ENCODE measurements at regions not wholly inside any gene's neighbourhood (a gene's known extent, or its start where the extent isn't known, plus 50 kb on each side); places are given as distances from the start of the nearest gene placed in this dataset.

- DNase-seq (ENCODE audit: insufficient read length, low spot score) = no peak
- no peak for FAIRE-seq
- TF ChIP-seq SPI1 (IDR thresholded peaks at IDR 0.05; ENCODE audit: low read depth, low read length) (no peak), POLR2A (IDR thresholded peaks at IDR 0.05; ENCODE audit: low read depth, low read length) (no peak), TAF1 (IDR thresholded peaks at IDR 0.05; ENCODE audit: low read depth, low read length) (no peak), POU2F2 (IDR thresholded peaks at IDR 0.05; ENCODE audit: low read depth, low read length) (no peak), POLR2AphosphoS5 (IDR thresholded peaks at IDR 0.05; ENCODE audit: low read depth, low read length) (no peak)
Observed at GRCh38 chr1:228929476-228930027, 194.3 kb downstream of the RHOU start.

DNA sequence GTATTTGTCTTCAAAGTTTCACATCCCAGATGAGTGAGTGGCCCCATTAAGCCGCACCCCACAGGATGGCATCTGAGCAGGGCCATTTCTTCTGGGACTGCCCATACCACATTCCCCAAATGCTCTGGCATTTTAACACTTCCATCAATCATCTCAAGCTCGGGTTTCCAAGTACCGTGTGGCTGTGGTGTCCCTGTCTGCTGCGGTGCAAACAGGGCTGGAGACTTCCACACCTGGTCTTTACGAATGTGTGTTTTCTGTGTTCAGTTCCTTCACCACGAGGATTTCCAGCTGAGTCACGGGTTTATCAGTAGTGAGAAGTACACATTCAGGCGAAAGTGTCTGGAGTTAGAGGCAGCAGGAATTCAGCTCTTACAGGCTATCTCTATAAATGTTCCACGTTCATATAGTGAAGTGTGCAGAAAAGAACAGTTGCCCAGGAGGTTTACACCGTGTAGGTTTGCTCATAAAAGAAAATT, 195.2 kb downstream of the RHOU start:
- DNase-seq (ENCODE audit: insufficient read length, low spot score) = no peak
- FAIRE-seq = no peak
- TF ChIP-seq SPI1 (IDR thresholded peaks at IDR 0.05; ENCODE audit: low read depth, low read length) = no peak
- TF ChIP-seq POLR2A (IDR thresholded peaks at IDR 0.05; ENCODE audit: low read depth, low read length) = no peak
- no peak for TF ChIP-seq POU2F2 (IDR thresholded peaks at IDR 0.05; ENCODE audit: low read depth, low read length)
- TF ChIP-seq PAX5 (IDR thresholded peaks at IDR 0.05; ENCODE audit: insufficient read depth, low read length, severe bottlenecking) = no peak
- no peak for TF ChIP-seq POLR2AphosphoS5 (IDR thresholded peaks at IDR 0.05; ENCODE audit: low read depth, low read length)
- no peak for TF ChIP-seq TAF1 (IDR thresholded peaks at IDR 0.05; ENCODE audit: low read depth, low read length)

- no peak for FAIRE-seq
- no peak for TF ChIP-seq PAX5 (IDR thresholded peaks at IDR 0.05; ENCODE audit: insufficient read depth, low read length, severe bottlenecking)
- TF ChIP-seq POLR2AphosphoS5 (IDR thresholded peaks at IDR 0.05; ENCODE audit: low read depth, low read length) = no peak
- TF ChIP-seq POU2F2 (IDR thresholded peaks at IDR 0.05; ENCODE audit: low read depth, low read length) = no peak
- no peak for TF ChIP-seq POLR2A (IDR thresholded peaks at IDR 0.05; ENCODE audit: low read depth, low read length)
- no peak for TF ChIP-seq SPI1 (IDR thresholded peaks at IDR 0.05; ENCODE audit: low read depth, low read length)
- no peak for TF ChIP-seq TAF1 (IDR thresholded peaks at IDR 0.05; ENCODE audit: low read depth, low read length)
- no peak for DNase-seq (ENCODE audit: insufficient read length, low spot score)
Observed at GRCh38 chr1:228933753-228934152, 198.5 kb downstream of the RHOU start.

DNA sequence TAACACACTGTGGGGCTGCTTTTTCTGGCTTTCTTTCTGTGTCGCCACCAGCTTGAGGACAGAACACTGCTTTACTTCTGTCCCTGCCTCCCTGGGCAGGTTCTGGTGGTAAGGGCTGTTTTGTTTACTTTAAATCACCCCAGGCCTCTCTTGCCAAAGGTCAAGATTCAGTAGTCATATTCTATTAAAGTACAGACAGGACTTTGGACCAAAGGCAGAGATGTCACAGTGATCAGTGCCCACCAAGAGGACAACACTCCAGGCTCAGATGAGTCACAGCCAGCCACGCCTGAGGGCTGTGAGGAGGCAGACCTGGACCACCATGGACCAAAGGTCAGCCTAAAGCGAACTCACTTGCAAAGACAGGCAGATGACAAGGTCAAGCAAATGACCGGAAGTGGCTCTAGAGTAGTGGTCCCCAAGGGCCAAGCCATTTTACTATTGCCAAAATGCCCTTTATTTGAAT, 200.0 kb downstream of the RHOU start:
- TF ChIP-seq POLR2AphosphoS5 (IDR thresholded peaks at IDR 0.05; ENCODE audit: low read depth, low read length) (no peak), POU2F2 (IDR thresholded peaks at IDR 0.05; ENCODE audit: low read depth, low read length) (no peak), PAX5 (IDR thresholded peaks at IDR 0.05; ENCODE audit: insufficient read depth, low read length, severe bottlenecking) (no peak), TAF1 (IDR thresholded peaks at IDR 0.05; ENCODE audit: low read depth, low read length) (no peak), SPI1 (IDR thresholded peaks at IDR 0.05; ENCODE audit: low read depth, low read length) (no peak), POLR2A (IDR thresholded peaks at IDR 0.05; ENCODE audit: low read depth, low read length) (no peak)
- no peak for FAIRE-seq
- DNase-seq (ENCODE audit: insufficient read length, low spot score) = no peak

DNA sequence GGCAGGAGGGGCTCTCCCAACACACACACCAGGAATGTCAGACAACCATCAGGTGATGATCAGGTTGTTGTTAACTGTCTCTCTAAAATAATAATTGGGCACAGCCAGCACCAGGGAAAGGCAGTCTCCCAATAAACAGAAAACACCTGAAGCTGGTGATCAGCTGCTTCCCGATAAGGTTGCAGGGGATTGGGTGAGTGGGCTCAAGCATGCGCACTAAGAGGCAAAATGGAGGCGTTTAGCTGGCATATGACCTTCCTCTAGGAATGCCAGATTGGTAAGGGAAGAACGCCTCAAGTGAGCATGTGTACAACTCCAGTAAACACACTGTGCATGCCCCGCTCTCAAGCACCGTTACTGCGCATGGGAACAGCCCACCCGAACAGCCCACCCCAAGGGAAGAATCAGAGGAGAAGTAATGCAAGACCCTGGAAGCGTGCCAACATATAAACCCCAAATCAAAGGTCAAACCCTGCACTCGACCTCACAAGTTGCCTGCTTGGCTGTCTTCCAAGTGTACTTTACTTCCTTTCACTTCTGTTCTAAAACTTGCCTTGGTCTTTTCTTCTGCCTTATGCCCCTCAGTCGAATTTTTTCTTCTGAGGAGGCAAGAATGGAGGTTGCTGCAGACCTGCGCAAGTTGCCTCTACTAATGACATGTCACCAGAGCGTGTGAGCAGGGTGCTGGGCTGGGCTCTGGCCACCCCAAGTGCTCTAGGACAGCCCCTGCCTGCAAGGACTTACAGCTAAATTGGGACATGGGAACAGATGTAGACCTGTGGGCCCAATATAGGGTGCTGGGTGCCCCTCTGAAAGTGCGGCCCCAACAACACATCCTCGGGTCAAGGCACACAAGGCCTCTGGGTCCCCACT, 200.8 kb downstream of the RHOU start:
- TF ChIP-seq POU2F2 (IDR thresholded peaks at IDR 0.05; ENCODE audit: low read depth, low read length) = no peak
- TF ChIP-seq POLR2A (IDR thresholded peaks at IDR 0.05; ENCODE audit: low read depth, low read length) = no peak
- no peak for TF ChIP-seq POLR2AphosphoS5 (IDR thresholded peaks at IDR 0.05; ENCODE audit: low read depth, low read length)
- DNase-seq (ENCODE audit: insufficient read length, low spot score) = no peak
- no peak for FAIRE-seq

DNA sequence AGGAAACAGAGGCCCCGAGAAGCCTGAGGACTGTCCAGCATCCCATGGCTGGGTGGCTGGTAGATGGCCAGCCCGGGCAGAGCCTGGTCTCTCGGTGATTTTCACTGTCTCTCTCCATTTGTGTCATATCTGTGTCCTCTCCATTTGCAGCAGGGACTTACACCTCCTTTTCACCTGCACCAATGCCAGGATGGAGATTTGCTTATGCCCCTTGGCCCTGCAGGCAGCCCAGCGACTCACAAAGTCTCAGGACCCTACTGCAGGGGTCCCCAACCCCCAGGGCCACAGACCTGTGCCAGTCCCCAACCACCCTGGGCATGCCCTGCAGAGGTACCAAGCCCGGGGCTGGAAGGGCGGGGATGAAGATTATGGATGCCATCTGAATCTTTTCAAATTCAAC, 201.6 kb downstream of the RHOU start:
- no peak for DNase-seq (ENCODE audit: insufficient read length, low spot score)
- TF ChIP-seq PAX5 (IDR thresholded peaks at IDR 0.05; ENCODE audit: insufficient read depth, low read length, severe bottlenecking) (no peak), TAF1 (IDR thresholded peaks at IDR 0.05; ENCODE audit: low read depth, low read length) (no peak)
- FAIRE-seq = no peak

DNA sequence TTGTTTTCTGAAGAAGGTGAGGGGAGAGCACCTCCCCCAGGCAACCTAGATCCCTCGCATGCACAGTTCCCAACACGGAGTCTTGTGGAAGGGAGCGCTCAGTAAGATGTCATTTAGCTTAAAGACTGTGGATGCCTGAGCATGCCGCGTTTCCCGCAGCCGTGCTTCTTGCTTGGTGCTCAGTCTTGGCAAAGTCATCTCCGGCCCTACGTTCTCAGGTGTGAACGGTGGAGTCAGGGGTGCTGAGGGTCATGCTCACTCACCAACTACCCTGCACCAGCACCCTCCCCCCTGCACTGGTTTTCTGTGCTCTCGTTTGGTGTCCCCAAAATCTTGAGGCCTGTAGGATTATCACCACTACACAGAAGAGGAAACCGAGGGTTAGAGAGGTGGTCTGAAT, 202.1 kb downstream of the RHOU start:
- DNase-seq (ENCODE audit: insufficient read length, low spot score) = no peak
- FAIRE-seq = no peak
- TF ChIP-seq PAX5 (IDR thresholded peaks at IDR 0.05; ENCODE audit: insufficient read depth, low read length, severe bottlenecking) (no peak), POLR2AphosphoS5 (IDR thresholded peaks at IDR 0.05; ENCODE audit: low read depth, low read length) (no peak), SPI1 (IDR thresholded peaks at IDR 0.05; ENCODE audit: low read depth, low read length) (no peak), TAF1 (IDR thresholded peaks at IDR 0.05; ENCODE audit: low read depth, low read length) (no peak), POU2F2 (IDR thresholded peaks at IDR 0.05; ENCODE audit: low read depth, low read length) (no peak), POLR2A (IDR thresholded peaks at IDR 0.05; ENCODE audit: low read depth, low read length) (no peak)

DNA sequence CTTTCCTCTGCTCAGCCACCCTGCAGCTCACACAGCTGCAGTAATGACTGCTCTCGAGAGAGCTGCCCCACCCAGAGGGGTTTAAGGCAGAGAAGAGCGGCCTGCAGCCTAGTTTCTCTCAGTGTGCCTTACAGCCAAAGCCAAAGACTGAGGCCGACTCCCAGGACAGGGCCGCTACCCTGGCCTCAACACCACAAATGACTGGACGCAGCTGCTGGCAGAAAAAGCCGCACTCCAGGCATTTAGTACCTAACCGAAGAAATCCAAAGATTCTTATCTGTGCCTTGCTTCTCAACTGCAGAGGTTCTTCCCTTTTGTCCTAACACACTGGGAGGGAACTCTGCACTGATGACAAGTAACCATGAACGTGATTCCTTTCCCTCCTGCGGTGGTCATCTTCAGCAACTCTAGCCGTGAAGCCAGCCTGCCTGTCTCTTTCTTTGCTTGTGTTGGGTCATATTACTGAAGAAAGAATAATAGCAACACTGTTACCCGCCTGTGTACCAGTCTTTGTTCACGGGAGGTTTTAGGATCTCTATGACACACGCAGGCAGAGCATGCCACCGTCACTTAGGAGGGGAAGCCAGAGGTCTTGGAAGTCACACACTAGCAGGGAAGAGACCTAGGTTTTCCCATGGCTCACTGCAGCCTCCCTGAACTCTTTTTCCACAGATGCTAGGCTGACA, 202.7 kb downstream of the RHOU start:
- TF ChIP-seq TAF1 (IDR thresholded peaks at IDR 0.05; ENCODE audit: low read depth, low read length) (no peak), SPI1 (IDR thresholded peaks at IDR 0.05; ENCODE audit: low read depth, low read length) (no peak), POU2F2 (IDR thresholded peaks at IDR 0.05; ENCODE audit: low read depth, low read length) (no peak), PAX5 (IDR thresholded peaks at IDR 0.05; ENCODE audit: insufficient read depth, low read length, severe bottlenecking) (no peak), POLR2A (IDR thresholded peaks at IDR 0.05; ENCODE audit: low read depth, low read length) (no peak), POLR2AphosphoS5 (IDR thresholded peaks at IDR 0.05; ENCODE audit: low read depth, low read length) (no peak)
- FAIRE-seq (no peak), DNase-seq (ENCODE audit: insufficient read length, low spot score) (no peak)

DNA sequence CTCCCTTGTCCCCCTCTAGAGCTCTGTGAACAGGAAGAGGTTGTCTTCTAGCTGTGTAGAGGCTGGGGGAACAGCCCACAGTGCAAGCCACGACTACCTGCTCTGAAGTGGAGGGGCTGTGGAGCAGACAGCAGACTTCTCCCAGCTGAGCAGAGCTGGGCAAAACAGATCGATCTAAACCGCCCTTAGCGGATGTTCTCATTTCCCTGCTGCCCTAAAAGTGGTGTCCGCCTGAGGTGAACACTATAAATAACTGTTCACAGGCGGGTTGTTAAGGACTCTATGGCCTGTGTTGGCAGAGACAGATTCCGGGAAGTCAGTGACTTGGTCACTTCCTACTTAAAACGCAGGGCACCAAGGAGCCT, 203.2 kb downstream of the RHOU start:
- TF ChIP-seq POU2F2 (IDR thresholded peaks at IDR 0.05; ENCODE audit: low read depth, low read length) (no peak), POLR2A (IDR thresholded peaks at IDR 0.05; ENCODE audit: low read depth, low read length) (no peak), POLR2AphosphoS5 (IDR thresholded peaks at IDR 0.05; ENCODE audit: low read depth, low read length) (no peak), PAX5 (IDR thresholded peaks at IDR 0.05; ENCODE audit: insufficient read depth, low read length, severe bottlenecking) (no peak), SPI1 (IDR thresholded peaks at IDR 0.05; ENCODE audit: low read depth, low read length) (no peak), TAF1 (IDR thresholded peaks at IDR 0.05; ENCODE audit: low read depth, low read length) (no peak)
- FAIRE-seq = no peak
- no peak for DNase-seq (ENCODE audit: insufficient read length, low spot score)

Measured in GM12891 (cell line).